Peyer's patch (tissue), 4 donors: ENCODE measurements at regions not wholly inside any gene's neighbourhood (a gene's known extent, or its start where the extent isn't known, plus 50 kb on each side); places are given as distances from the start of the nearest gene placed in this dataset.

Source experiments
- POLR2A ChIP-seq, 2 donors: fragments of 450-650 bp; IDR thresholded peaks; one replicate each; pipeline ENCODE4 v1.5.1; 2017; ENCODE audit warnings: antibody characterized with exemption in 2 of 2, mild to moderate bottlenecking in 2 of 2, moderate library complexity in 2 of 2
- TF ChIP-seq, protein P1 (sequence below), 6 experiments: fragments of 450-650 bp in 4 of 6; fragments of 200-600 bp in 2 of 6; sonication (generic) in 1 of 6; IDR thresholded peaks; one replicate each; pipeline ENCODE4 v1.5.1; 2017 to 2019; ENCODE audit warnings: antibody characterized with exemption in 6 of 6, mild to moderate bottlenecking in 3 of 6, moderate library complexity in 1 of 6

DNA sequence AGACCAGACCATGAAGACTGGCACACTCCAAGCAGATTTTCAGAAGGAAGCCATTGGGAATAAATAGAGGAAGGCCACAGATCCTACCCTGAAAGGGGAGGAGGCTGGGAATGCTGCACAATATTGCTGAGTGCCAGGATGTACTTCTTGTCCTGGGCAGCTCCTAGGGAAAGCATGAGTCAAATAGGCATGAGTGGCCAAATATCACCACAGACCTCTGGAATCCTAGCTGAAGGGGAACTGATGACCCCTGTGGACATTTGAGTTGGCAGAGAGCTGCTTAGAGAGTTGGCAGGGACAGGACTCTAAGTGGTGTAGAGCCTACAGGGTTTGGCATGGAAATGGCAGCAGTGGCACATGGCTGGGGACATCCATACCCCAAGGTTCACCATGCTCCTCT, 234.3 kb upstream of the TRPC4 start:
- TF ChIP-seq, protein P1, sequence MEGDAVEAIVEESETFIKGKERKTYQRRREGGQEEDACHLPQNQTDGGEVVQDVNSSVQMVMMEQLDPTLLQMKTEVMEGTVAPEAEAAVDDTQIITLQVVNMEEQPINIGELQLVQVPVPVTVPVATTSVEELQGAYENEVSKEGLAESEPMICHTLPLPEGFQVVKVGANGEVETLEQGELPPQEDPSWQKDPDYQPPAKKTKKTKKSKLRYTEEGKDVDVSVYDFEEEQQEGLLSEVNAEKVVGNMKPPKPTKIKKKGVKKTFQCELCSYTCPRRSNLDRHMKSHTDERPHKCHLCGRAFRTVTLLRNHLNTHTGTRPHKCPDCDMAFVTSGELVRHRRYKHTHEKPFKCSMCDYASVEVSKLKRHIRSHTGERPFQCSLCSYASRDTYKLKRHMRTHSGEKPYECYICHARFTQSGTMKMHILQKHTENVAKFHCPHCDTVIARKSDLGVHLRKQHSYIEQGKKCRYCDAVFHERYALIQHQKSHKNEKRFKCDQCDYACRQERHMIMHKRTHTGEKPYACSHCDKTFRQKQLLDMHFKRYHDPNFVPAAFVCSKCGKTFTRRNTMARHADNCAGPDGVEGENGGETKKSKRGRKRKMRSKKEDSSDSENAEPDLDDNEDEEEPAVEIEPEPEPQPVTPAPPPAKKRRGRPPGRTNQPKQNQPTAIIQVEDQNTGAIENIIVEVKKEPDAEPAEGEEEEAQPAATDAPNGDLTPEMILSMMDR (IDR thresholded peaks at IDR 0.05), result no peak
- TF ChIP-seq POLR2A (IDR thresholded peaks at IDR 0.05), result no peak
